WTC11 (cell line): ENCODE measurements at regions not wholly inside any gene's neighbourhood (a gene's known extent, or its start where the extent isn't known, plus 50 kb on each side); places are given as distances from the start of the nearest gene placed in this dataset.

Experiments used
- ATAC-seq: fragments of 200-7000 bp; cut with Tn5 transposase; 2 replicates; pipeline ENCODE4 v1.10.0; 2021; ENCODE audit warnings: mild to moderate bottlenecking, moderate library complexity
- CTCF ChIA-PET: fragments of 300-600 bp; sonication (Branson Sonifier 250); formaldehyde crosslinking; loops from one replicate; lab custom pipeline; 2021; ENCODE audit warnings: antibody characterized with exemption; lab: Charles Lee
- POLR2A ChIA-PET: fragments of 350-600 bp; sonication (Branson Sonifier 250); formaldehyde crosslinking; loops from one replicate; lab custom pipeline; 2021; ENCODE audit warnings: antibody characterized with exemption; lab: Charles Lee
- DNase-seq: peaks from one replicate; pipeline ENCODE4 v3.0.0; 2021; ENCODE audit warnings: low spot score
- H3K27ac Mint-ChIP-seq: 2 replicates; pipeline ENCODE4 v1.8.0; 2021; ENCODE audit warnings: mixed read lengths
- H3K27me3 Mint-ChIP-seq: 2 replicates; pipeline ENCODE4 v1.8.0; 2021; ENCODE audit warnings: low read depth, mild to moderate bottlenecking, moderate library complexity, mixed read lengths
- H3K36me3 Mint-ChIP-seq: 2 replicates; pipeline ENCODE4 v1.8.0; 2021; ENCODE audit warnings: mixed read lengths
- H3K4me1 Mint-ChIP-seq: 2 replicates; pipeline ENCODE4 v1.8.0; 2022; ENCODE audit warnings: mixed read lengths
- H3K4me3 Mint-ChIP-seq: 2 replicates; pipeline ENCODE4 v1.8.0; 2021; ENCODE audit warnings: mild to moderate bottlenecking, moderate library complexity, mixed read lengths
- H3K9me3 Mint-ChIP-seq: 2 replicates; pipeline ENCODE4 v1.8.0; 2021; ENCODE audit warnings: mixed read lengths
- AR ChIP-seq: fragments of 250-450 bp; sonication (Bioruptor Pico); IDR thresholded peaks from 2 replicates; pipeline ENCODE4 v1.9.0; 2021; ENCODE audit warnings: mild to moderate bottlenecking
- ATF1 ChIP-seq: sonication (generic); formaldehyde crosslinking; IDR thresholded peaks from 2 replicates; pipeline ENCODE4 v1.8.1; 2023; ENCODE audit warnings: mild to moderate bottlenecking, moderate library complexity, missing genetic modification reagents
- ELF4 ChIP-seq: sonication (generic); formaldehyde crosslinking; IDR thresholded peaks from 2 replicates; pipeline ENCODE4 v1.8.1; 2022; ENCODE audit warnings: low read depth, mild to moderate bottlenecking, moderate library complexity, missing genetic modification reagents
- EMX1 ChIP-seq: fragments of 250-450 bp; sonication (Bioruptor Pico); IDR thresholded peaks from 2 replicates; pipeline ENCODE4 v1.8.0; 2021; ENCODE audit warnings: mild to moderate bottlenecking
- ESRRA ChIP-seq: sonication (generic); formaldehyde crosslinking; IDR thresholded peaks from 2 replicates; pipeline ENCODE4 v1.8.1; 2022; ENCODE audit warnings: mild to moderate bottlenecking, missing genetic modification reagents, borderline replicate concordance
- ETV6 ChIP-seq: sonication (generic); formaldehyde crosslinking; IDR thresholded peaks from 2 replicates; pipeline ENCODE4 v1.8.1; 2022; ENCODE audit warnings: mild to moderate bottlenecking, missing genetic modification reagents
- FOXP4 ChIP-seq: sonication (generic); formaldehyde crosslinking; IDR thresholded peaks from 2 replicates; pipeline ENCODE4 v1.8.0; 2022; ENCODE audit warnings: mild to moderate bottlenecking, missing genetic modification reagents
- GTF2I ChIP-seq: fragments of 250-450 bp; sonication (Bioruptor Pico); conservative IDR thresholded peaks from 2 replicates; pipeline ENCODE4 v1.4.0; 2021; ENCODE audit warnings: mild to moderate bottlenecking
- IRF2 ChIP-seq: sonication (generic); formaldehyde crosslinking; IDR thresholded peaks from 2 replicates; pipeline ENCODE4 v1.8.0; 2022; ENCODE audit warnings: low read depth, missing genetic modification reagents, borderline replicate concordance
- JAZF1 ChIP-seq: fragments of 250-450 bp; sonication (Bioruptor Pico); IDR thresholded peaks from 2 replicates; pipeline ENCODE4 v1.9.0; 2021; ENCODE audit warnings: moderate library complexity, mild to moderate bottlenecking, inconsistent platforms
- MYBL2 ChIP-seq: sonication (generic); formaldehyde crosslinking; IDR thresholded peaks from 2 replicates; pipeline ENCODE4 v1.8.1; 2023; ENCODE audit warnings: mild to moderate bottlenecking, moderate library complexity, missing genetic modification reagents
- NFYB ChIP-seq: sonication (generic); formaldehyde crosslinking; conservative IDR thresholded peaks from 2 replicates; pipeline ENCODE4 v1.8.0; 2022; ENCODE audit warnings: low read depth, missing genetic modification reagents
- NR1H2 ChIP-seq: sonication (generic); formaldehyde crosslinking; IDR thresholded peaks from 2 replicates; pipeline ENCODE4 v1.9.0; 2021; ENCODE audit warnings: mild to moderate bottlenecking, moderate library complexity, missing genetic modification reagents
- OVOL2 ChIP-seq: fragments of 250-450 bp; sonication (Bioruptor Pico); IDR thresholded peaks from 2 replicates; pipeline ENCODE4 v1.9.0; 2021; ENCODE audit warnings: mild to moderate bottlenecking, borderline replicate concordance
- SP1 ChIP-seq: sonication (generic); formaldehyde crosslinking; conservative IDR thresholded peaks from 2 replicates; pipeline ENCODE4 v1.8.1; 2022; ENCODE audit warnings: missing genetic modification reagents
- ZNF219 ChIP-seq: sonication (generic); formaldehyde crosslinking; IDR thresholded peaks from 2 replicates; pipeline ENCODE4 v1.8.0; 2023; ENCODE audit warnings: missing genetic modification reagents, mild to moderate bottlenecking, borderline replicate concordance
- ZNF232 ChIP-seq: sonication (generic); formaldehyde crosslinking; IDR thresholded peaks from 2 replicates; pipeline ENCODE4 v1.8.0; 2022; ENCODE audit warnings: mild to moderate bottlenecking, missing genetic modification reagents
- ZNF425 ChIP-seq: fragments of 250-450 bp; sonication (Bioruptor Pico); conservative IDR thresholded peaks from 2 replicates; pipeline ENCODE4 v1.9.0; 2021; ENCODE audit warnings: mild to moderate bottlenecking
- TF ChIP-seq, protein P1 (sequence below): sonication (generic); formaldehyde crosslinking; IDR thresholded peaks from 2 replicates; pipeline ENCODE4 v1.8.1; 2022; ENCODE audit warnings: low read depth, missing genetic modification reagents, borderline replicate concordance
- TF ChIP-seq, protein P2 (sequence below): sonication (generic); formaldehyde crosslinking; IDR thresholded peaks from 2 replicates; pipeline ENCODE4 v1.8.1; 2023; ENCODE audit warnings: mild to moderate bottlenecking, missing genetic modification reagents, borderline replicate concordance

GRCh38 chrX:13885591-13885990 lies 68.7 kb upstream of the GPM6B start:
- Mint-ChIP-seq H3K9me3 (no peaks in the 10 kb centered on the region), H3K27me3 (no peaks in the 10 kb centered on the region), H3K4me1 (peaks cover 41% of the 10 kb centered on the region), H3K27ac (no peak overlapping the region), H3K36me3 (no peaks in the 10 kb centered on the region), H3K4me3 (no peak overlapping the region)
- no peak for ATAC-seq
- POLR2A ChIA-PET: no interaction called here
- CTCF ChIA-PET: no interaction called here
- TF ChIP-seq ESRRA (CRISPR knock-in tag) (no peak), IRF2 (CRISPR knock-in tag) (no peak), ZNF219 (CRISPR knock-in tag) (no peak)
- no peak for DNase-seq

GRCh38 chrX:13876652-13877051 lies 59.8 kb upstream of the GPM6B start:
- H3K27me3 Mint-ChIP-seq: no peaks in the 10 kb centered on the region
- CTCF ChIA-PET: no interaction called here
- H3K9me3 Mint-ChIP-seq: no peaks in the 10 kb centered on the region
- H3K4me3 Mint-ChIP-seq: no peak overlapping the region
- H3K27ac Mint-ChIP-seq: no peak overlapping the region
- TF ChIP-seq, protein P1, sequence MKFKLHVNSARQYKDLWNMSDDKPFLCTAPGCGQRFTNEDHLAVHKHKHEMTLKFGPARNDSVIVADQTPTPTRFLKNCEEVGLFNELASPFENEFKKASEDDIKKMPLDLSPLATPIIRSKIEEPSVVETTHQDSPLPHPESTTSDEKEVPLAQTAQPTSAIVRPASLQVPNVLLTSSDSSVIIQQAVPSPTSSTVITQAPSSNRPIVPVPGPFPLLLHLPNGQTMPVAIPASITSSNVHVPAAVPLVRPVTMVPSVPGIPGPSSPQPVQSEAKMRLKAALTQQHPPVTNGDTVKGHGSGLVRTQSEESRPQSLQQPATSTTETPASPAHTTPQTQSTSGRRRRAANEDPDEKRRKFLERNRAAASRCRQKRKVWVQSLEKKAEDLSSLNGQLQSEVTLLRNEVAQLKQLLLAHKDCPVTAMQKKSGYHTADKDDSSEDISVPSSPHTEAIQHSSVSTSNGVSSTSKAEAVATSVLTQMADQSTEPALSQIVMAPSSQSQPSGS (CRISPR knock-in tag): no peak
- TF ChIP-seq ELF4: no peak
- TF ChIP-seq AR (CRISPR knock-in tag): no peak
- TF ChIP-seq ETV6 (CRISPR knock-in tag): no peak
- TF ChIP-seq ATF1: no peak
- no peak for TF ChIP-seq FOXP4 (CRISPR knock-in tag)
- no peak for TF ChIP-seq ZNF425 (CRISPR knock-in tag)
- TF ChIP-seq NFYB (CRISPR knock-in tag): no peak
- TF ChIP-seq NR1H2: no peak
- POLR2A ChIA-PET: no interaction called here
- no peaks in the 10 kb centered on the region for H3K36me3 Mint-ChIP-seq
- no peak for DNase-seq
- no peak for ATAC-seq
- peaks cover 50% of the 10 kb centered on the region for H3K4me1 Mint-ChIP-seq

GRCh38 chrX:13875572-13875971 lies 58.7 kb upstream of the GPM6B start:
- H3K4me3 Mint-ChIP-seq: no peak overlapping the region
- POLR2A ChIA-PET: no interaction called here
- H3K27ac Mint-ChIP-seq: no peak overlapping the region
- H3K36me3 Mint-ChIP-seq: no peaks in the 10 kb centered on the region
- CTCF ChIA-PET: no interaction called here
- H3K4me1 Mint-ChIP-seq: peaks cover 48% of the 10 kb centered on the region
- DNase-seq (no peak), ATAC-seq (no peak)
- no peaks in the 10 kb centered on the region for H3K9me3 Mint-ChIP-seq
- H3K27me3 Mint-ChIP-seq: no peaks in the 10 kb centered on the region
- no peak for TF ChIP-seq OVOL2 (CRISPR knock-in tag)
- TF ChIP-seq MYBL2 (CRISPR knock-in tag): no peak
- TF ChIP-seq ESRRA (CRISPR knock-in tag): no peak
- TF ChIP-seq JAZF1 (CRISPR knock-in tag): no peak
- no peak for TF ChIP-seq ZNF232 (CRISPR knock-in tag)
- no peak for TF ChIP-seq EMX1 (CRISPR knock-in tag)
- TF ChIP-seq GTF2I: no peak
- TF ChIP-seq SP1: no peak
- TF ChIP-seq, protein P2, sequence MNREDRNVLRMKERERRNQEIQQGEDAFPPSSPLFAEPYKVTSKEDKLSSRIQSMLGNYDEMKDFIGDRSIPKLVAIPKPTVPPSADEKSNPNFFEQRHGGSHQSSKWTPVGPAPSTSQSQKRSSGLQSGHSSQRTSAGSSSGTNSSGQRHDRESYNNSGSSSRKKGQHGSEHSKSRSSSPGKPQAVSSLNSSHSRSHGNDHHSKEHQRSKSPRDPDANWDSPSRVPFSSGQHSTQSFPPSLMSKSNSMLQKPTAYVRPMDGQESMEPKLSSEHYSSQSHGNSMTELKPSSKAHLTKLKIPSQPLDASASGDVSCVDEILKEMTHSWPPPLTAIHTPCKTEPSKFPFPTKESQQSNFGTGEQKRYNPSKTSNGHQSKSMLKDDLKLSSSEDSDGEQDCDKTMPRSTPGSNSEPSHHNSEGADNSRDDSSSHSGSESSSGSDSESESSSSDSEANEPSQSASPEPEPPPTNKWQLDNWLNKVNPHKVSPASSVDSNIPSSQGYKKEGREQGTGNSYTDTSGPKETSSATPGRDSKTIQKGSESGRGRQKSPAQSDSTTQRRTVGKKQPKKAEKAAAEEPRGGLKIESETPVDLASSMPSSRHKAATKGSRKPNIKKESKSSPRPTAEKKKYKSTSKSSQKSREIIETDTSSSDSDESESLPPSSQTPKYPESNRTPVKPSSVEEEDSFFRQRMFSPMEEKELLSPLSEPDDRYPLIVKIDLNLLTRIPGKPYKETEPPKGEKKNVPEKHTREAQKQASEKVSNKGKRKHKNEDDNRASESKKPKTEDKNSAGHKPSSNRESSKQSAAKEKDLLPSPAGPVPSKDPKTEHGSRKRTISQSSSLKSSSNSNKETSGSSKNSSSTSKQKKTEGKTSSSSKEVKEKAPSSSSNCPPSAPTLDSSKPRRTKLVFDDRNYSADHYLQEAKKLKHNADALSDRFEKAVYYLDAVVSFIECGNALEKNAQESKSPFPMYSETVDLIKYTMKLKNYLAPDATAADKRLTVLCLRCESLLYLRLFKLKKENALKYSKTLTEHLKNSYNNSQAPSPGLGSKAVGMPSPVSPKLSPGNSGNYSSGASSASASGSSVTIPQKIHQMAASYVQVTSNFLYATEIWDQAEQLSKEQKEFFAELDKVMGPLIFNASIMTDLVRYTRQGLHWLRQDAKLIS (CRISPR knock-in tag): no peak
